ACC112 (cell line): ENCODE measurements at regions not wholly inside any gene's neighbourhood (a gene's known extent, or its start where the extent isn't known, plus 50 kb on each side); places are given as distances from the start of the nearest gene placed in this dataset.
"Not testable (repeated sequence)": the region's sequence is repeated elsewhere in the genome, so short reads cannot be mapped to it uniquely, and the experiment has no call there.

Experiments used
- H2AFZ ChIP-seq: fragments of 200-600 bp; sonication (generic); one replicate; pipeline ENCODE4 v1.6.0; 2017; ENCODE audit warnings: antibody characterized with exemption, low read length; ENCODE audit not compliant: unreplicated experiment
- H3K27ac ChIP-seq: fragments of 200-600 bp; sonication (generic); 2 replicates; pipeline ENCODE4 v1.5.1; 2014; ENCODE audit warnings: low read depth, mild to moderate bottlenecking, antibody characterized with exemption, low read length, moderate library complexity
- H3K27me3 ChIP-seq: fragments of 200-600 bp; sonication (generic); 2 replicates; pipeline ENCODE4 v1.6.1; 2014; ENCODE audit warnings: mild to moderate bottlenecking, antibody characterized with exemption, low read length, moderate library complexity, mixed read lengths; ENCODE audit not compliant: insufficient read depth
- H3K36me3 ChIP-seq: fragments of 200-600 bp; sonication (generic); 2 replicates; pipeline ENCODE4 v1.6.1; 2016; ENCODE audit warnings: mild to moderate bottlenecking, antibody characterized with exemption, low read length, moderate library complexity, mixed read lengths; ENCODE audit not compliant: insufficient read depth
- H3K4me1 ChIP-seq: fragments of 200-600 bp; sonication (generic); one replicate; pipeline ENCODE4 v1.6.1; 2016; ENCODE audit warnings: low read length, mixed read lengths; ENCODE audit not compliant: insufficient read depth, unreplicated experiment, control insufficient read depth
- H3K4me3 ChIP-seq: fragments of 200-600 bp; sonication (generic); 2 replicates; pipeline ENCODE4 v1.5.1; 2014; ENCODE audit warnings: mild to moderate bottlenecking, low read depth, low read length
- H3K79me2 ChIP-seq: fragments of 200-600 bp; sonication (generic); one replicate; pipeline ENCODE4 v1.6.0; 2016; ENCODE audit warnings: low read length; ENCODE audit not compliant: control insufficient read depth, unreplicated experiment, insufficient read depth

DNA sequence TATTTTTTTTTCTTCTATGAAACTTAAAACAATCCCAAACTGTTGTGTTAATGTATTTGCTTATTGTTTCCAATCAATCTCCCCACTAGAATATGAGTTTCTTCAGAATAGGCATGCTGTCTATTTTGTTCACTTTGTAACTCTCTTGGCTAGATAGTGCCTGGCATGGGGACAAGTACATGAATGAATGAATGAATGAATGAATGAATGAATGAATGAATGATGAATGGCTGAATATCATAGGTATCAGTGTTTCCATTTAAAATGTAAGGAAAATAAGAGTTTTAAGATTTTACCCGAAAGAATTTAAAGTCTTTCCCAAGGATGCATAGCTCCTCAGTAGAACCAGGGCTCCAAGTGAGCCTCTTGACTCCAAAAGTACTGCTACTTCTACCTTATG, 294.9 kb upstream of the GADL1 start:
- H2AFZ ChIP-seq = no peak overlapping the region
- H3K36me3 ChIP-seq = no peaks in the 10 kb centered on the region
- no peak overlapping the region for H3K4me3 ChIP-seq
- no peaks in the 10 kb centered on the region for H3K79me2 ChIP-seq
- H3K27me3 ChIP-seq = no peaks in the 10 kb centered on the region
- no peaks in the 10 kb centered on the region for H3K4me1 ChIP-seq
- no peak overlapping the region for H3K27ac ChIP-seq

DNA sequence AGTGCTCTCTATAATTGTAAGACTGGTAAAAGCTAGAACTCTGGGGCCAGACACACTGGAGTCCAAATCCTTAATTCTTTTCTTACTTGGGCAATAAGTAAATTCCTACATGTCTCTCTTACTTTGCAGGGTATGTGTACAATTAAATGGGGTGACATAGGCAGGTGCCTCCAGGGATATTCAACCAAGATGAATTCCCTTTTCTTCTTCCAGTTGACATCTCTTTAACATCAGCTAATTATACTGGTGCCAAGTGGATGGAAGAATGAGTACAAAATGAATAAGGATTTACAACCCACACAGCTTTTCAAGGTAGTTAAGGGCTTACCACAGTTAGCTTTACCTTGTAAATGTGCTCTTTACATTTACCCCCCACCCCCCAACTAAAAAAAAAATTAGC, 295.5 kb upstream of the GADL1 start:
- no peak overlapping the region for H2AFZ ChIP-seq
- H3K79me2 ChIP-seq = no peaks in the 10 kb centered on the region
- H3K4me1 ChIP-seq = no peaks in the 10 kb centered on the region
- no peak overlapping the region for H3K4me3 ChIP-seq
- H3K27ac ChIP-seq = no peak overlapping the region
- H3K36me3 ChIP-seq = no peaks in the 10 kb centered on the region
- H3K27me3 ChIP-seq = no peaks in the 10 kb centered on the region

DNA sequence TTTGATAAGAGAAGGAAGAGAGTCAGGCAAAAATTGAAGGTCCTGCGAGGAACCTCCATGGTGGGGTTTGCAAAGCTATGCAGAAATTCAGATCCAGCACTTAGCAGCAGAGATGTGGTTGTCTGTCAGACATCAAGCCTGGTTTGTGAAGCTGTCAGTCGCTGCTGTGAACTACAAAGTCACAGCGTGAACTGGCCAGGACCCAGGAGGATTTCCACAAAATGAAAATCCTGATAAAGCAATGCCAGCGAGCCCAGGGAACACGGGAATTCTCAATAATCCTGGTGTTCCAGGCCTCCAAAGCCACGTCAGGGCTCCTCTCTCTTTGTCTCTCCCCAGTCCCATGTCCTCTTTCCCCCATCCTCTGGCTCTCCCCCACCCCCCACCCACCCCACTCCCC, 296.9 kb upstream of the GADL1 start:
- Histone ChIP-seq H3K4me1 (peaks cover 1% of the 10 kb centered on the region), H3K4me3 (no peak overlapping the region), H3K79me2 (no peaks in the 10 kb centered on the region), H3K27ac (no peak overlapping the region), H2AFZ (no peak overlapping the region), H3K36me3 (no peaks in the 10 kb centered on the region), H3K27me3 (no peaks in the 10 kb centered on the region)

DNA sequence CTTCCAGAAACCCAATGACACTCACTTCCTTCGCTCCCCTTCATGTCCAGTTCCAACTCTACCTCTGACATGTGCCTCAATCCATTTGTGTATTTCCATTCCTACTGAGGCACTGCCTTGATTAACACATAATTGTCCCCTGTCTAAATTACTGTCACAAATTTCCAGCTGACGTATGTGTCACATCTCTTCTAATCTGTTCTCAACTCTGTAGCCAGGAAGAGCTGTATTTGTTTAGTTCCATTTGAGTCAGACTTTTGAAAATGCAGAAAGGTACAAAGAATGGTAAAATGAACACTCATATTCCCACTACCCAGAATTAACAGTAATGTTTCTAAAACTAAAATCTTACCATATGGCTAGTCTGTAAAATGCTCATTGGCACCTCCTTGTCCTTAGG, 299.0 kb upstream of the GADL1 start:
- peaks cover 4% of the 10 kb centered on the region for H3K4me1 ChIP-seq
- no peak overlapping the region for H2AFZ ChIP-seq
- no peaks in the 10 kb centered on the region for H3K27me3 ChIP-seq
- no peaks in the 10 kb centered on the region for H3K79me2 ChIP-seq
- no peaks in the 10 kb centered on the region for H3K36me3 ChIP-seq
- no peak overlapping the region for H3K4me3 ChIP-seq
- H3K27ac ChIP-seq = no peak overlapping the region

DNA sequence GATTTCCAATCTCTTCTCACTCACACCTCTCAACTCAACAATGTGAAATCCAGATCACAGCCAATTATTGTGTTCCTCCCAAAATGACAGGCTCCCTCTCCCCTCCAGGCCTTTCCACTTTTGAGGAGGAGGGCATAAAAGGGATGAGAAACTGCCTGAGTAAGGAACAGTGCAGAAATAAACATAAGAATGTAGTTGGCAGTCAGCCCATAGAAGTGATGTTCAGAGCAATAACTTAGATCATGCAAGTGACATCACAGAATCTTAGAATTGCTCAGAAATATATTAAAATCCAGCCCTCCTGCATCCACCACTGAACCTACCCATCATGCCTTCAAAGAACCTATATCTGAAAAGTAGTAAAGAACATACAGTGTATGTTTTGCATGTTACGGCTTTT, 299.4 kb upstream of the GADL1 start:
- Histone ChIP-seq H3K36me3 (no peaks in the 10 kb centered on the region), H3K27me3 (no peaks in the 10 kb centered on the region), H2AFZ (no peak overlapping the region), H3K79me2 (no peaks in the 10 kb centered on the region), H3K27ac (no peak overlapping the region), H3K4me1 (peaks cover 4% of the 10 kb centered on the region), H3K4me3 (no peak overlapping the region)

DNA sequence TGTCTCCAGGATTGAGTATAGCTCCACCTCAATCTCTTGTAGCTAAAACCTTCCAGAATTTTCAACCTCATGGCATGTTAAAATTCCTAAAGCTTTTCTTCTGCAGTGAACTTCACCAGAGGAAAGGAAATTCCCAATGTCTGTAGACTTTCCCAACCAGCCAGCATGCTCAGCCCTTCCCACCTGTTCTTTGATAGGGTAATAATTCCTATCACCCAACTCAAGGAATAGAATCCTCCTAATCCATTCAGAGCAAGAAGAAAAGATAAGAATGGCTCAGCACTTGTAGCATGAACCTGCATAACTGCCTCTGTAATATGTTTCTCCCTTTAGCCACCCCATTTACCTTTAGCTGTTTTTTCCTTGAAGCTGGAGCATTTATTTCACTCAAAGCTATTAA, 301.8 kb upstream of the GADL1 start:
- no peak overlapping the region for H3K27ac ChIP-seq
- H3K36me3 ChIP-seq = no peaks in the 10 kb centered on the region
- peaks cover 4% of the 10 kb centered on the region for H3K4me1 ChIP-seq
- no peak overlapping the region for H3K4me3 ChIP-seq
- no peaks in the 10 kb centered on the region for H3K27me3 ChIP-seq
- no peaks in the 10 kb centered on the region for H3K79me2 ChIP-seq
- H2AFZ ChIP-seq = no peak overlapping the region

DNA sequence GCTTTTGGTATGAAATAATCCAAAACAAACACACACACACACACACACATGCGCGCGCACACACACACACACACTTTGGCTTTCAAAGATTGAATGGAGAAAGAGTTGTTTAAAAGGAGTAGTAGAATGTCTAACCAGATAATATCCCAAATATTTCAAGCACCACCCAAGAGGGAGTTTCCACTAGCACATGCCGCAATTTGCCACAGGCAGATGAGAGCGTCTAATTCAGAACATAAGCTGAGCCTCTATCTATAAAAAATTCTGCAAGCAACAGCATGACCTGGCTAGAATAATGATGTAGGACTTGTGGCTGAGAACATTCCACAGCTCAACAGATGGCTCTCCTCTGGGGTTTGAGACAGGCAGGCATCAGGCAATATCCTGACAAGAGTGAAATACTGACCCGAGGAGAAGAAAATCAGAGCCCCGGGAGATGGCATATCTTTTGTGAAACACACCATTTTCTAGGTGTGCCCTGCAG, 302.5 kb upstream of the GADL1 start:
- Histone ChIP-seq H3K4me1 (peaks cover 4% of the 10 kb centered on the region), H3K79me2 (no peaks in the 10 kb centered on the region), H3K27me3 (no peaks in the 10 kb centered on the region), H2AFZ (no peak overlapping the region), H3K4me3 (no peak overlapping the region), H3K36me3 (no peaks in the 10 kb centered on the region), H3K27ac (no peak overlapping the region)

DNA sequence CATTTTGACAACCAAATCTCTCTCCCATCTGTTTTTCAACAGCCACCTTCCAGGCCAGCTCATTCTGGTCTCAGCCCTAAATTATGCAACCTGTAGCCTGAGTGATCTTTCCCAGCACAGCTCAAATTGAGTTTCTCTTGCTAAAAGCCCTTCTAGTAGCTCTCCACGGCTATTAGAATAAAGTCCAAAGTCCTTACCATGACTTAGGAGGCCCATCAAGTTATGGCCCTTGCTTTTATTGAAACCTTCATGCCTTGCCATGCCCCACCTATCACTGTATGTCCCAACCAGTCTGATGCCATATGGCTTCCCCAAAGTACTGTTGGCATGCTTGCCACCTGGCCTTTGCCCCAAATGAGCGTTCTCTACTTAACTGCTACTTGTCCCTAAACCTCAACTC, 303.5 kb upstream of the GADL1 start:
- no peaks in the 10 kb centered on the region for H3K36me3 ChIP-seq
- H3K27me3 ChIP-seq = no peaks in the 10 kb centered on the region
- no peak overlapping the region for H3K27ac ChIP-seq
- peaks cover 4% of the 10 kb centered on the region for H3K4me1 ChIP-seq
- H3K4me3 ChIP-seq = no peak overlapping the region
- H2AFZ ChIP-seq = no peak overlapping the region
- H3K79me2 ChIP-seq = no peaks in the 10 kb centered on the region

DNA sequence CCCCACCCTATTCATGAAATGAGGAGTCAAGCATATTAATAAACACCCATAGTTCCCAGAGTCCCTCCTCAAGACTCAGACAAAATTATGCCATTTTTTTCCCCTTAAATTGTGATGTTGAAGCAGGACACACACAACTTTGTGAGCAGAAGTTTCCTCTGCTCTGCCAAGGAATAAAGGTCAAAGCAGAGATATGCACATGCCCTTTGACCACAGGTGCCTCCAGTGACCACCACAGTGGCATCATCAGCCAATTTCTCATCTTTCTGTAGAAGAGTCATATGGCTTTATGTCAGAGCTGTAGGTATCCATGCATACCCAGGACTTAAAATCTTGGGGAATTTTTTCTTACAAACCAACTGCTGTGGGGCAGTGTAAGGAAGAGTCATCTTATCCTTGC, 304.4 kb upstream of the GADL1 start:
- H3K4me3 ChIP-seq = no peak overlapping the region
- H3K27ac ChIP-seq = no peak overlapping the region
- H3K36me3 ChIP-seq = no peaks in the 10 kb centered on the region
- H3K4me1 ChIP-seq = peaks cover 4% of the 10 kb centered on the region
- no peaks in the 10 kb centered on the region for H3K27me3 ChIP-seq
- no peaks in the 10 kb centered on the region for H3K79me2 ChIP-seq
- H2AFZ ChIP-seq = no peak overlapping the region

DNA sequence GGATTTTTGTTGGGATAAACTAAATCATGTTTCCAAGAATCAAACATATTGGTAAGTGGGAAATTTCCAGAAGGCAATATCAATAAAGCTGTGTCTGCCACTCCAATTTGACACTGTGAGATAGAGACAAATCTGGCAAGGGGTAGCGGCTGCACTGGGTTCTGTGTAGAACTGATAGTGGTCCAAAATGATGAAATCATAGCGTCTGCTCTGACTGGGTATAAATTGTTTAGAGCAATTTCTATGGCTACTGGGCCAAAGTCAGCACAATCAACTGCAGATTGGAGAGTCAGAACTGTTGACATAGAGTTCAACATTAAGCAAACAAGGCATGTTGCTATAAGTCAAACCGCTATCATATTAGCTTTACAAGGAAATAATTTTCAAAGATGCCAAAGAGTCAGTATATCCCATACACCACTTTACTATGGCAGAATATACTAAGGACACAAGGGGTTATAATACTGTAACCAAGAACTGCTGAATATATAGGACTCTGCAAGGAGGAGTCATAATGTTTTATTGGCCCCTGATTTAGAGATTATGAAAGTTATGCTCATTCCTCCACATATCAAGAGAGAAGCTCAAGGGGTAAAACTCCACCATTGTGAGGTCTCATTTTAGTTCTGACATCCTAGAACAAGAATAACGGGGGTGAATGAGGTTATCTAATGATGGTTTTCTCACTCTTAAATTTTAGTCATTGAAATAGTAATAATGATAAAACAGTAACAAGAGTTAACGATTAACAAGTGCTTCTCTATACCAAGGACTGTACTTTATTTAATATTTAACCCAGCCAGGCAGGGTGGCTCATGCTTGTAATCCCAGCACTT, 309.7 kb upstream of the GADL1 start:
- Histone ChIP-seq H3K36me3 (no peaks in the 10 kb centered on the region), H3K79me2 (no peaks in the 10 kb centered on the region), H3K4me3 (no peak overlapping the region), H3K4me1 (no peaks in the 10 kb centered on the region), H3K27me3 (no peaks in the 10 kb centered on the region), H3K27ac (no peak overlapping the region), H2AFZ (no peak overlapping the region)

DNA sequence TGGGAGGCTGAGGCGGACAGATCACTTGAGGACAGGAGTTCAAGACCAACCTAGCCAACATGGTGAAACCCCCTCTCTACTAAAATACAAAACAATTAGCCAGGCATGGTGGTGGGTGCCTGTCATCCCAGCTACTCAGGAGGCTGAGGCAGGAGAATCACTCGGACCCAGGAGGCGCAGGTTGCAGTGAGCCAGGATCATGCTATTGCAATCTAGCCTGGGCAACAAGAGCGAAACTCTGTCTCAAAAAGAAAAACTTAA, 310.3 kb upstream of the GADL1 start:
- not testable (repeated sequence) for H2AFZ ChIP-seq, H3K4me3 ChIP-seq, H3K79me2 ChIP-seq, H3K27me3 ChIP-seq, H3K27ac ChIP-seq, H3K4me1 ChIP-seq, H3K36me3 ChIP-seq
